AG04450 (cell line): ENCODE measurements at regions not wholly inside any gene's neighbourhood (a gene's known extent, or its start where the extent isn't known, plus 50 kb on each side); places are given as distances from the start of the nearest gene placed in this dataset.
"Not testable (repeated sequence)": the region's sequence is repeated elsewhere in the genome, so short reads cannot be mapped to it uniquely, and the experiment has no call there.

Experiments
- CTCF ChIA-PET: fragments of 300-600, 350-600 bp; formaldehyde crosslinking; extraction: SDS; loops from one replicate; lab custom pipeline; 2022; ENCODE audit warnings: antibody characterized with exemption, inconsistent platforms; lab: Charles Lee
- POLR2A ChIA-PET: fragments of 350-600 bp; formaldehyde crosslinking; extraction: SDS; loops from one replicate; lab custom pipeline; 2021; ENCODE audit warnings: antibody characterized with exemption, inconsistent platforms; lab: Yijun Ruan, JAX
- DNase-seq: peaks from one replicate; pipeline ENCODE4 v3.0.0-alpha.2; 2011; ENCODE audit warnings: low read depth, low spot score
- H3K27ac ChIP-seq: one replicate; pipeline ENCODE4 v1.5.1; 2012; ENCODE audit warnings: low read depth, low read length, control low read depth
- H3K27me3 ChIP-seq: one replicate; pipeline ENCODE4 v1.6.0; 2012; ENCODE audit warnings: low read length; ENCODE audit not compliant: control insufficient read depth, insufficient read depth
- H3K4me3 ChIP-seq: 2 replicates; pipeline ENCODE4 v1.5.1; 2011; ENCODE audit warnings: mild to moderate bottlenecking, low read depth, low read length, control low read depth
- H3K9me3 ChIP-seq: 2 replicates; pipeline ENCODE4 v1.5.1; 2012; ENCODE audit warnings: low read length; ENCODE audit not compliant: control insufficient read depth, insufficient read depth
- CTCF ChIP-seq: IDR thresholded peaks from 2 replicates; pipeline ENCODE4 v1.5.1; 2011; ENCODE audit warnings: low read depth, low read length, control low read depth, inconsistent platforms

- ChIA-PET CTCF (no interaction called here), POLR2A (no interaction called here)
- Histone ChIP-seq H3K9me3 (no peaks in the 10 kb centered on the region), H3K27me3 (no peaks in the 10 kb centered on the region), H3K4me3 (no peak overlapping the region), H3K27ac (no peak overlapping the region)
- TF ChIP-seq CTCF, result no peak
- DNase-seq, result no peak
These were observed 1495.5 kb upstream of the ADGRL3 start for GRCh38 chr4:59704616-59705015.

- Histone ChIP-seq H3K27ac (no peak overlapping the region), H3K4me3 (no peak overlapping the region), H3K9me3 (no peaks in the 10 kb centered on the region), H3K27me3 (no peaks in the 10 kb centered on the region)
- TF ChIP-seq CTCF, result no peak
- POLR2A ChIA-PET, result no interaction called here
- DNase-seq, result no peak
- CTCF ChIA-PET, result no interaction called here
These were observed 1487.7 kb upstream of the ADGRL3 start for GRCh38 chr4:59712470-59712869.

GRCh38 chr4:59724286-59724685, 1475.8 kb upstream of the ADGRL3 start:
- DNase-seq, H3K27ac ChIP-seq, H3K27me3 ChIP-seq, H3K4me3 ChIP-seq, H3K9me3 ChIP-seq, POLR2A ChIA-PET, CTCF ChIA-PET: not testable (repeated sequence)

GRCh38 chr4:59727745-59728144, 1472.4 kb upstream of the ADGRL3 start:
- no peak overlapping the region for H3K27ac ChIP-seq
- ChIA-PET POLR2A (no interaction called here), CTCF (no interaction called here)
- H3K27me3 ChIP-seq, result no peaks in the 10 kb centered on the region
- no peak for TF ChIP-seq CTCF
- H3K9me3 ChIP-seq, result peaks cover 7% of the 10 kb centered on the region
- DNase-seq, result no peak
- no peak overlapping the region for H3K4me3 ChIP-seq

GRCh38 chr4:59728496-59728895, 1471.6 kb upstream of the ADGRL3 start:
- no peak overlapping the region for H3K27ac ChIP-seq
- peaks cover 7% of the 10 kb centered on the region for H3K9me3 ChIP-seq
- no peak for TF ChIP-seq CTCF
- ChIA-PET POLR2A (no interaction called here), CTCF (no interaction called here)
- no peaks in the 10 kb centered on the region for H3K27me3 ChIP-seq
- H3K4me3 ChIP-seq, result no peak overlapping the region
- no peak for DNase-seq

- H3K27ac ChIP-seq, result no peak overlapping the region
- peaks cover 5% of the 10 kb centered on the region for H3K9me3 ChIP-seq
- no peak overlapping the region for H3K4me3 ChIP-seq
- ChIA-PET POLR2A (no interaction called here), CTCF (no interaction called here)
- no peaks in the 10 kb centered on the region for H3K27me3 ChIP-seq
- no peak for DNase-seq
- TF ChIP-seq CTCF, result no peak
These were observed 1470.8 kb upstream of the ADGRL3 start for GRCh38 chr4:59729321-59729720.
